ENCODE measurements at regions not wholly inside any gene's neighbourhood (a gene's known extent, or its start where the extent isn't known, plus 50 kb on each side); places are given as distances from the start of the nearest gene placed in this dataset.

DNA sequence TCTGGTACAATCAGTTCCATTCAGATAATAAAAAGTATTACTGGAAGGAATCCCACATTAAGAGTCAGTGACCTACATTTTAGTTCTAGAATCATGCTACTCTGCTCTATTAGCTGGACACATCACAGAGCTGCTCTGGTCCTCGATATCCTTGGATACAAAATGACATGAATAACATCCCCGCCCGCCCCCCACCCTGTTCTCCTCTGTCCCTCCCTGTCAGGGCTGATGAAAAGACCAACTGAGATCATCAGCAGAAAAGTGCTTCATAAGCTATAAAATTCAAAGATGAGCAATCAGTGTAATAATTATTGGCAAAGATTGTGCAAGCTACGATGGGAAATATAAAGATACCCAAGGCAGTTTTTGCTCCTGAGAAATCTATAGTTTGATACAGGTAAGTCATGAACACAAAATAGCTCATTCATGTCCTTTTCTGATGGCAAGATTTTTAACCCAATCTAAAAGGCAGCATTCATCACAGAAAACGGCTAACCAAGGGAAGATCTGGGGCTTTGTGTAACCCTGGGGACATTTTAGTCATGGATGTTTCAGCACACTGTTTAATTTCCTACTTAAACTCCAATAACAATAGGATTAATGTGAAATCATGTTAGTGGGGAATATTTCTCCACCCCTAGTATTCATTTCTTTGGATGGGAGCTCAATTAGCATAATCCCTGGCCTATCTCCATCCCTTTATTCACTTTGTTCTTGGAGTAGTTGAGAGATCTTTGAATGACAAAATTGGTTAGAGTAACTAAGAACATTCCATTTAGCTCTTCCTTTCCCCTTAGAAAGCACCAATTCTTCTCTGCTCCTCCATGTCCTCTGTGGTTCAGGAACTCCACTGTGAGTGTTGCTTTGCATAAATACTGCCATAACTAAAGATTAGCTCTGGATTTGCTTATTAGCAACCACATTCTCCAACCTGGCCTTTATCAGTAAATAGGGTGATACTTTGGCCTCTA is 459.4 kb upstream of the GRIA1 start:
- no peak for ATAC-seq (ENCODE audit: poor library complexity)
- intact Hi-C loops (cut with DNase I), result no loop called here
- no peak for DNase-seq

DNA sequence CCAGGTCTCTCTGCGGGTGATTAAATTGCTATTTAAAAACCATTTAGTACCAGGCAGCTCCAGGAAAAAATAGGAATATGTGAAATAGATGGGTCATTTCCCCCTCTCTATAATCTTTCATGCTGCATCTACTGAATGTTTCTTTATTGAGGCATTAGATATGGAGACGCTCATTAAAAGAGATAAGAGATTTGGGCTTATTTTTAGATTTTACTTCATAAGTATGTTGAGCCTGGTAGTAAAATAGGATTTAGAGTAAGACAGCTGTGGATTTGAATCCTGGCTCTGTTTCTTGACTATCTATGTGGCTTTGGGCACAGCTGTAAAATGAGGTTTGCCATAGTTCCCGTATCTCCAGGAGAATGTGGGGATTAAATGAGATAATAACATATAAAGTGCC is 451.0 kb upstream of the GRIA1 start:
- ATAC-seq (ENCODE audit: poor library complexity) (no peak), DNase-seq (no peak)
- intact Hi-C loops (cut with DNase I), result no loop called here

DNA sequence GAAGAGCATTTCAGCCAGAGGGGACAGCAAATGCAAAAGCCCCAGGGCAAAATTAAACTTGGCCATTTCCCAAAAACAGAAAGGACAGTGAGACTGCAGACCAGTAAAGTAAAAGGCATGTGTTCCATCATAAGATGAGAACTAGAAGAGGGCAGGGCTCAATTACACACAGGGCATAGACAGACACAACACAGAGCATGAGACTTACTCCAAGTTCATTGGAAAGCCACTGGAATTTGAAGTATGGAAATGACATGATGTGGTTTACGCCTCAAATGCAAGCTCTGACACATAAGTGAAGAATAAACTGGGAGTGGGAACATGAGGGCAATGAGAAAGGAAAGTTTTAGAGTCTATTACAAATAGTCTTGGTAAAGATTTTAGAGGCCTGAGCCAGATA is 446.6 kb upstream of the GRIA1 start:
- intact Hi-C loops (cut with DNase I), result no loop called here
- ATAC-seq (ENCODE audit: poor library complexity), result no peak
- DNase-seq, result no peak

DNA sequence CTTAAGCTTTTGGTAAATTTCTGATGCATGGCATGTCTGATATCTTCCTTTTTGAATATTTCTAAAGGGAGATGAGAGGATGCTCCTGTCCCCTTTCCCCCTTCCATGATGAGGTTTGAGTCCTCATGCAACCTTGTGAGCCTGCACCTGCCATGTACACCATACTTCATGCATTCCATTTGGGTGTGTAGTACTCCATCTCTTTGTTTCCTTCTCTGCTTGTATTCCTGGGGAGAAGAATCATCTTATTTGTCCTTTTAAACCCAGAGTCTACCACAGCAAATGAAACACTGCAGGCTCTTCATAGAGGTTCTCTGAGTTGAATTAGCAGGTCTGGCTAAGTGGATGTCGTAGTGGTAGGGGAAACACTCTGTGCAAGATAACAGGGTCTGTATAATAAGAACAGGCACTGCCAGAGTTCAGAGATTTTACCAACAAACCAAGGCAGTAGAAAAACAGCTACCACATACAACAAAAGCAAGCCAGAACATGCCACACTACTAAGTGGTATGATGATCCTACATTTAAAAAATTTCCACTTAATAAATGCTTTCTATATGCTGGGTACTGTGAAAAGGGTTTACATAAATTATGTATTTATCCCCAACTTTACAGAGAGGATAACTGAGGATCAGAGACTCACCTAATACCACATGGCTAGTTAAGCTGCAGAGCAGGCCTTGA is 439.8 kb upstream of the GRIA1 start:
- DNase-seq (no peak), ATAC-seq (ENCODE audit: poor library complexity) (no peak)
- intact Hi-C loops (cut with DNase I), result no loop called here

DNA sequence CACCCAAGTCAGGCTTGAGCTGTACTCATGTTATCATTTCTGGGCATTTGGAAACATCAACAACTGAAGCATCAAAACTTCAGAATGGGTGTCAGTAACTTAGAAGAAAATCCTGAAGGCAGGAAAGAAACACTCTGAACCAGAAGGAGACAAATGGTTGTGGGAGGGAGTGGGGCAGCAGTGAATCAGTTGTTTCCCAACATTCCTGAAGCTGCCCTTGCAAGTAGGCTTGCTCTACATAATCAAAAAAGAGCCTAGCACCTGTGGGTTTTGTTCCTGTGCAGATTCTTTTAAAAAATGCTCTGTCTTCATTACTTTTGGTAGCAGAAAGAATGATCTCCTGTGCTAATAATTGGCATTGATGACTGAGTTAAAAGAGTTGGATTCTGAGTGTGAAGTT is 424.2 kb upstream of the GRIA1 start:
- no peak for ATAC-seq (ENCODE audit: poor library complexity)
- intact Hi-C loops (cut with DNase I), result no loop called here
- no peak for DNase-seq

DNA sequence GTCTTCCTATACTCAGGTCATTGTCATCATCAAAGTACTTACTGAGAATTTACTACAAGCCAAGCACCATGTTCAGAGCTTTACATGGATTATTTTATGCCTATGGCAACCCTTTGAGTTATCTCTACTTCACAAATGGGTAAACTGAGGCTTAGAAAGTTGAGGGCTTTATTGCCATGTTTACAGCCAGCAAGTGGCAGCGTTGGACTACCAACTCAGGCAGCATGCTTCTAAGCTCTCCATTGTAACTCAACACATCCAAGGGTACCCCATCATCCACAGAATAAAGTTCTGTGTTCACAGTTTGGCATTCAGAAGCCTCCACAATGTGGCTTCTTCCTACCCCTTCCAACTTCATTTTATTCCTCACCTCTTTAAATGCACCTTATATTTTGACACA is 422.6 kb upstream of the GRIA1 start:
- ATAC-seq (ENCODE audit: poor library complexity), result no peak
- no peak for DNase-seq
- intact Hi-C loops (cut with DNase I), result no loop called here

DNA sequence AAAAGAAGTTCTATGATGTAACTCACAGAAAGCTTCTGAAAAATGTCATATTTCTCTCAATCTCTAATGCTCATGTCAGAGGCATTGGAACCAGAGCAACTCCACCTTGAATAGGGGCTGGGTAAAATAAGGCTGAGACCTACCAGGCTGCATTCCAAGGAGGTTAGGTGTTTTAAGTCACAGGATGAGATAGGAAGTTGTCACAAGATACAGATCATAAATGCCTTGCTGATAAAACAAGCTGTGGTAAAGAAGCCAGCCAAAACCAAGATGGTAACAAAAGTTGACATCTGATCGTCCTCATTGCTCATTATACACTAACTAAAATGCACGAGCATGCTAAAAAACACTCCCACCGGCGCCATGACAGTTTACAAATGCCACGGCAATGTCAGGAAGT is 411.1 kb upstream of the GRIA1 start:
- ATAC-seq (ENCODE audit: poor library complexity) (no peak), DNase-seq (no peak)
- intact Hi-C loops (cut with DNase I), result no loop called here

DNA sequence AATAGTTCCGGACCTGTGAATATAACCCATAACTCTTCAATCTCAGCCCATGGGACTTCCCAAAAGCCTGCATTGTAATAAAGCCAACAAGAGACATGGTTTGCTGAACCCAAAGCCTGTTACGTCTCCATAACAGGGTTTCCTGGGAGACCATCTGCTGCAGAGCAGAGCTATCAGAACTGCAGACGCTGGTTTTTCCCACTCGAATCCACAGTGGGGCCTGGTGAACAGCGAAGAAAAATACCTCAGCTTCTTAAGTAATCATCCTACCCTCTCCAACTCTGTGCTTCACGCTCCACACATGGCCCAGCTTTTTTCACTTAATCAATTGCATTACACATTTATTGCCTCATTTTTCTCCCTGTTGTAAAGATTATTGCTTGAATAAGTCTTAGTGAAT is 409.5 kb upstream of the GRIA1 start:
- DNase-seq (no peak), ATAC-seq (ENCODE audit: poor library complexity) (no peak)
- intact Hi-C loops (cut with DNase I), result no loop called here

DNA sequence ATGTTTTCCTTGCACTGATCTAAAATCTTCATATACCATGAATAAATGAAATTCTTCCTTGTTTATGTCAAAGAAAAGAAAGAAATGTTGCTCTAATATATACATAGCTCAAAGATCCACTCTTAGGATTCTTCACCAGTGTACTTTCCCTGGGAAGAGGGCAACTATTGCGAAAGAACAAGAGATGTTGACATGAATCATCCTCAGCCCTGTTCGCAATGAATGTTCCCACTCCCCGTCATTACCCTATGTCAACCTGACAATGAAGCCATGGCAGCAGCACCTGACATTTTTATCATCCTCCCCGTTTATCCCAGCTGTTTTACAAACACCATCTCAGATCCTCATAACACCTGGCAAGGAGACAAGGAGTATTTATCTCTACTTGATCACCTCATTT is 409.1 kb upstream of the GRIA1 start:
- intact Hi-C loops (cut with DNase I), result no loop called here
- no peak for ATAC-seq (ENCODE audit: poor library complexity)
- no peak for DNase-seq

DNA sequence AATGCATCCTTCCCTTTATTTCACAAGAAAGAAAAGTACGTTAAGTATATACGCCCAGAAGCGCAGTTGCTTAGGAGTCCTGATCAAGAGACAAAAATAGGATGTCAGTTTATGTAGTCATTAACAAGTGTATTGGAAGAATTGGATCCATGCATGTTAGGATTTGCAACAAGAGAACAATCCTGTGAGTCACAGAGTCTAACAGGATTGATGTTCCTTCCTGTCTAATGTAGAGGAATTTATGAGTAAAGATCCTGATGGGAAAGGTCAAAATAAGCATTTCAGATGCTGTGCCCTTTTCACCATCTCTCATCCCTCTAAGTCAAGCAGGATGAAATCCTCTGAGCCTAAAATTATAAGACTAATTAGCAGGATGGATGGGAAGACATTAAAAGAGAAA is 406.0 kb upstream of the GRIA1 start:
- no peak for ATAC-seq (ENCODE audit: poor library complexity)
- intact Hi-C loops (cut with DNase I), result no loop called here
- no peak for DNase-seq

DNA sequence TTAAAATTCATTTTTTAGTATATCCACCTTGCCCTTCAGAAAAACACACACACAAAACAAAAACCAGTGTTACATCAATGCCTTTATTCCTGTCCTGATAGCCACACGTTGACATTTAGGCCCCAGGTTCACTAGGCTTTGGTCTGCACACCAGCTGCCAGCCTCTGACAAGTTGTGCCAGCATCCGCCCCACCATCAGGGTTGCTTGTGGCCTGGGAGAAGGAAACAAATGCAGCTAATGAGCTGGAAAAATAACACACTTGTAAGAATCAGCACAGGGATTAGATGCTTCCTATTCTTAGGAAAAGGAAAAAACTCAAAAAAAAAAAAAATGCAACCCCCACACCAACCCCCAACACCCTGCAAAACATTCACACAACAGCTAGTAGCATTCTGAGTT is 404.0 kb upstream of the GRIA1 start:
- intact Hi-C loops (cut with DNase I), result no loop called here
- no peak for ATAC-seq (ENCODE audit: poor library complexity)

DNA sequence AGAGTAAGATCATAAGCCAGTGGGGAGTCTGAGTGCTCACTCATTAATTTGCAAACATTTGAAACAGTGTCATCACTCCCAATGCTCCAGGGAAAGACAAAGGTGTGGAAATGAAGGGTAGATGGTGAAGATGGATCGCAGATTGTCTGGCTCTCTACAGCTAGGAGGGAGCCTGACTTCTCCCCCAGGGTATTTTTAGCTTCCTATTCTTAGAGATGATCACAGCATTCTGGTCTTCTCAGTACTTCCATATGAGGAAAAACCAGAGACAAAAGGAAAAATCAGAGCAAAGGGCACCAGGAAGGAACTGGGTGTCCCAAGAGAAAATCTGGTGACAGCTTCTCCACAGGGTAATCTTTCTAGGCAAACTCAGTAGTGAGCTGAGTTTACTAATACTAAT is 401.9 kb upstream of the GRIA1 start:
- ATAC-seq (ENCODE audit: poor library complexity) (peak; percentile 84), DNase-seq (no peak)
- intact Hi-C loops (cut with DNase I), result no loop called here

More for the DNA sequence above, 404.0 kb upstream of the GRIA1 start:
- no peak for DNase-seq

DNA sequence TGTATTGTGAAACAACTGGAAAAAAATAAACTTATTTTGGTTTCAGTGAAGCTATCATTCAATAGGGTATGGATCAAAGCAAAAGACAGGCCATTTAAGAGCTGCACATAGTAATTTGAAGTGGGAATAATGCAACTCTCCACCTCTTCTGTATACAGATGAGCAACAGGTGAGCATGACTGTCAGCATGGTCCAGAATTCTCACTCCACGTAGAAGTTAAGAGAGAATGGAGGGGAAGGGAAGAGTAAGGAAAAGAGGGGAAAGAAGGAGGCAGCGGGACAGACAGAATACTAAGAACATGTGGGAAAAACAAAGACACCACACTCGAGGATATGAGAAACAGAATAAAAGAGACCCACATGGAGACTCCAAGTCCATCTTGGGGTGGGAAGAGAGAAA is 396.1 kb upstream of the GRIA1 start:
- ATAC-seq (ENCODE audit: poor library complexity) (no peak), DNase-seq (no peak)
- intact Hi-C loops (cut with DNase I), result no loop called here

DNA sequence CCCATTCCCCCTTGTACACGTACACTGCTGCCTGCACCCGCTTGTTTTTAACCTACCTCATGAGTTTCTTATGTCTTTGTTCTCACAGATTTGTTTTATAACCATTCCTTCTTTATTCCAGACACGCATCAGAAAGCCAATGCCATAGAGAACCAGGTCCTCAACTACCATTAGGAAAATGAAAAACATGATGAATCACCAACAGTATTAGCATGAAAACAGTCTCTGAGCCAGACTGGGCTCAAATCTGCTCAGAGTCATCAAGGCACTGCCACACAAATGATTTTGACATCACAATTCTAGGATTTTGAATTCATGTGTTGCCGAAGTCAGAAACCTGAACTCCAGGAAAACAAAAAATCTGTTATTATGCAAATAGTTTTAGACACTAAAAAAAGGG is 394.1 kb upstream of the GRIA1 start:
- no peak for ATAC-seq (ENCODE audit: poor library complexity)
- DNase-seq, result no peak
- intact Hi-C loops (cut with DNase I), result no loop called here

DNA sequence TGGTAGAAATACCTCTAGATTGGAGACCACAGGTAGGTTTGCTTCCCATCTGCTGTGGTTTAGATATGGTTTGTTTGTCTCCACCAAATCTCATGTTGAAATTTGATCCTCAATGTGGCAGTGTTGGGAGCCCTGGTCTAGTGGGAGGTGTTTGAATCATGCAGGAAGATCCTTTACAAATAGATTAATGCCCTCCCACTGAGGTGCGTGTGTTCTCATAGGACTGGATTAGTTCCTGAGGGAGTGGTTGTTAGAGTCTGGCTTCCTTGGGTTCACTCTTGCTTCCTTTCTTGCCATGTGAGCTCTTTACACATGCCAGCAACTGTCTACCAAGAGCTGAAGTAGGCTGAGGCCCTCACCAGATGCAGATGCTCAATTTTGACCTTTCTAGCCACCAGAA is 391.1 kb upstream of the GRIA1 start:
- intact Hi-C loops (cut with DNase I), result no loop called here
- ATAC-seq (ENCODE audit: poor library complexity), result no peak
- DNase-seq, result no peak

DNA sequence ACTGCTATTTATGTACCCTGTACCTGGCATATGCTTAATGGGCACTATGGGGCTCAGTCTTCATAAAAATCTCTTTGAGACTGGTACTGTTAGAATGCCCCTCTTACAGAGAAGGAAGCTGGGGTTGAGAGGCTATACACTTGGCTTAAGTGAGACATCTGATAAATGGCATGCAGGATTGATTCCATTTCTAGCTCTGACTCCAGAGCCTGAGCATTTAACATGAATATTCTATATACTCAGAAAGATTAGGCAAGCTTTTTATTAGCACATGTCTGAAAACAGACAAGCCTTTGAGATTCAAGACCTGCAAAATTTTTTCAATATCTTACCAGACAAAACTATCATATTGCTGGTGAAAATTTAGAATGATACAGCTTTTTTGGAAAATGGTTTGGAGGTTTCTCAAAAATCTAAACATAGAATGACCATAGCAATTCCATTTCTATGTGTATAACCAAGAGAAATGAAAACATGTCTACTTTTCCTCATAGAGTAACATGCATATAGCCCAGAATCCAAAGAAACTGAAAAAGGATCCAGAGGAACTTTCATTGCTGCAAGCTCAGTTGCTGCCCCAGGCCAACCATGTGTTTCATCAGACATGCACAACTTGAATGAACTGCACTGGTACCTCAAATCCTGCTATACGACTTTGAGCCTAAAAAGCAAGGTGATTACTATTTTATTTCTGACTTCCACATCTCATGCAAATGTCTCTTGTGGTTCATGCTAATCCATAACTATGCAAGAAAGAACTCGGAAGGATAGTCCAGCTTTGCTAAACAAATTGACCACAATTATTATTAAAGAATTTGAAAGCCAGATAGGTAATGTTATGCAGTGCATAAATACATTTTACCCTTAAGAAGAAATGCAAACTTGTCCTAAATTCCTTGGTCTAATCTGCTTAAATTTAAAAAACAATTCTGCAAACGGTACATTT is 389.0 kb upstream of the GRIA1 start:
- ATAC-seq (ENCODE audit: poor library complexity), result no peak
- intact Hi-C loops (cut with DNase I), result no loop called here
- DNase-seq, result no peak

DNA sequence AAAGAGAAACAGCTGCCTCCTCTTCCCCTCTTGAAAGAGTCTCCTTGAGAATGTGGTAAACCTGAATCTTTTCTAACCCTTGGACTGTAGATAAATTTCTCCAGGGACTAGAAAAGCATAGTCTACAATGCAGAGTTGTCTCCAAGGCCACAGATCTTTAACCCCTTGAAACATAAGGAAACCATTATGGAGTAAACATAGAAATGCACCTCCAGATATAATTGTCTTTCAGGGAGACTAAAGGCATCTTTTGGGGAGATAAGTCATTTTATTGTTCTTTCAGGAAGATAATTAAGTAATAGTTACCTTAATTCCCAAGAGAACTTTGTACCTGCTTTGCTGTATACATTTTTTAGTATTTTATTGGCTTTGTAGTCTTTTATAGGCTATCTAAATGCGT is 373.6 kb upstream of the GRIA1 start:
- DNase-seq (no peak), ATAC-seq (ENCODE audit: poor library complexity) (no peak)
- intact Hi-C loops (cut with DNase I), result no loop called here

DNA sequence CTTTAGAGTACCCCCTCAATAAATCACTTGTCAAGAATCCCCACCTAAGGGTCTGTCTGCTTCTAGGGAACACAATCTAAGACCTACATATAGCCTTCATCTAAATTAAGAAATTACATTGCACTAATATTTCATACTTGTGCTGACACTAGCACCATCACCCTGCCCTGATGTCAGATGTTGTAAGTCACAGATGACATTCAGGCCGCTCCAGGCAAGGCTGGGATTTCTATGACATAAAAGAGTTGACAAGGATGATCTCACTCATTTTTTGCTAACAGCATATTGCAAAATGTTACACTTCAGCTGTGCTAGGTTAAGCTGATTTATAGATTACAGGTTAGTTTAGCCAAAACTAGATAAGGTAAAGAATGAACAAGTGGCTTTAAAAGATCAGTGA is 372.5 kb upstream of the GRIA1 start:
- no peak for ATAC-seq (ENCODE audit: poor library complexity)
- intact Hi-C loops (cut with DNase I), result no loop called here
- DNase-seq, result no peak

DNA sequence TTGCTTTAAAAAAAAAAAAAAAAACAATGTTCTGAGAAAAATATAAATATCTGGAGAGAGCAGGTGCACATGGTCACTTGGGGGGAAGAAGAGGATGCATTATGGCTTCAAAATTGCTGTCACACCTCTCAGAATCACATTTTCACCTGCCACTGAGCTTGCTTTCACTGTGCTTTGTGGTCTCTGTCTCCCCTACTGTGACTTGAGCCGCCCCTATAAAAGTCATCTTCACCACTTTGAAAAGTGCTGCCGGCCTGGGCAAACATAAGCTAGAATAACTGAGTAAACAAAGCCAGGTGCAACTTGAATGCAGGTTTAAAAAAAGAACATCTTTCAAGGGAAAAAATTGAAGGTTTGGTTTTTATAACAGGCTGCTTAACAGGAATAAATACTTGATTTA is 368.1 kb upstream of the GRIA1 start:
- ATAC-seq (ENCODE audit: poor library complexity) (no peak), DNase-seq (no peak)
- intact Hi-C loops (cut with DNase I), result no loop called here
